ENCODE measurements at regions not wholly inside any gene's neighbourhood (a gene's known extent, or its start where the extent isn't known, plus 50 kb on each side); places are given as distances from the start of the nearest gene placed in this dataset.

- no peak overlapping the region for H3K4me2 ChIP-seq (ENCODE audit: control insufficient read depth, insufficient read depth)
- H4K20me1 ChIP-seq (ENCODE audit: control insufficient read depth, insufficient read depth) = no peaks in the 10 kb centered on the region
- no peaks in the 10 kb centered on the region; the same call in 1 of the 2 replicates for H3K4me1 ChIP-seq (ENCODE audit: control insufficient read depth, insufficient read depth, low read length)
- TF ChIP-seq NKRF (conservative IDR thresholded peaks at IDR 0.05) (no peak), ZBTB4 (CRISPR knock-in tag; IDR thresholded peaks at IDR 0.05) (no peak), E2F4 (IDR thresholded peaks at IDR 0.05; ENCODE audit: low read depth, low read length) (no peak), EZH2 (IDR thresholded peaks at IDR 0.05; ENCODE audit: borderline replicate concordance, control insufficient read depth, low read depth, low read length) (no peak), HSF1 (IDR thresholded peaks at IDR 0.05; ENCODE audit: low read depth, low read length) (no peak), PAX5 (IDR thresholded peaks at IDR 0.05; ENCODE audit: borderline replicate concordance, low read depth, low read length) (no peak)
- WGBS (ENCODE audit: insufficient coverage, insufficient replicate concordance, low lambda C conversion rate, missing lambda C conversion rate) = 35% methylated on average over 13 of the region's 13 CpGs
- no TSS peak for BruUV-seq (replicated peaks)
- intact Hi-C loops (cut with micrococcal nuclease; ENCODE audit: unreplicated experiment) = no loop called here
- ATAC-seq (no peak), DNase-seq (ENCODE audit: low read depth, low spot score) (no peak), FAIRE-seq (no peak)
- H3K27ac ChIP-seq (ENCODE audit: control insufficient read depth, insufficient read depth) = no peak overlapping the region
- no peak overlapping the region for H3K4me3 ChIP-seq
- SMC1A ChIA-PET (ENCODE audit: uncharacterized antibody, unreplicated experiment) = interaction anchor here (0.6 to 1.7 kb wide), 2 partner anchors 14 to 44 kb away, joined by 3 to 4 read pairs; no protein-coding TSS in a partner anchor
- H3K36me3 ChIP-seq (ENCODE audit: control insufficient read depth in 2 of 2, insufficient read depth in 2 of 2, low read length in 1 of 2) = no peaks in the 10 kb centered on the region
- H3K9me3 ChIP-seq (replicated peaks; ENCODE audit: control insufficient read depth, insufficient read depth, low read length) = no peaks in the 10 kb centered on the region
- POLR2A ChIA-PET = no interaction called here
- RAD21 ChIA-PET (ENCODE audit: unreplicated experiment) = no interaction called here
- no peak overlapping the region for H2AFZ ChIP-seq (ENCODE audit: control insufficient read depth, low read depth, low read length)
- in situ Hi-C loops (cut with MboI) = no loop called here
- CTCF ChIA-PET = no interaction called here
- no peaks in the 10 kb centered on the region; a peak in 2 of 4 replicates for H3K27me3 ChIP-seq (replicated peaks in 1 of 2; ENCODE audit: control insufficient read depth in 2 of 2, insufficient read depth in 2 of 2, low read length in 1 of 2)
- no peaks in the 10 kb centered on the region for H3K79me2 ChIP-seq (ENCODE audit: control insufficient read depth, insufficient read depth, low read length)
- no peak overlapping the region for H3K9ac ChIP-seq (ENCODE audit: control insufficient read depth, insufficient read depth, low read length)
Observed at GRCh38 chr2:41967476-41968181, 80.2 kb upstream of the PKDCC start.

Data from GM12878 (cell line).